GM19351 (cell line): ENCODE measurements at regions not wholly inside any gene's neighbourhood (a gene's known extent, or its start where the extent isn't known, plus 50 kb on each side); places are given as distances from the start of the nearest gene placed in this dataset.
"Not testable (repeated sequence)": the region's sequence is repeated elsewhere in the genome, so short reads cannot be mapped to it uniquely, and the experiment has no call there.

Experiments used
- ATAC-seq: cut with Tn5 transposase; IDR thresholded peaks from one replicate; pipeline ENCODE4 v1.9.1; 2021; ENCODE audit warnings: mild to moderate bottlenecking, moderate library complexity; ENCODE audit not compliant: unreplicated experiment

DNA sequence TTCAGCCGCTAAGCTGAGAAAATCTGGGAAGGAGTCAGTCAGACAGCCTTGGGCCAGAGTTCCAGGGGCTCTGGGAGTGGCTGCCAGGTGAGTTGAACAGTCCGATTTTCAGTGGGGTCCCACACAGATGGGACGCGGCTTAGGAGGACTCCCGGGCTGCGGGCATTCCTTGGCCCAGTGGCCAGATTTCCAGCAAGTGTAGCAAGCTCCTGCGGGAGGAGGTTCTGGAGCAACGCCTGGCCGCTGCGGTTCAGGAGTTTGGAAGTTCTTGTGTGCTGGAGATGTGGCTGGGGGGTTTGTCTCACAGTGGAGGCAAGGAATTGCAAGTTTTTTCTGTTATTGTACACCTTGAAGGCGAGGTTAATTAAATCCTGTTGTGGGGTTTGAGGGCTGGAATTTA, 1020.1 kb upstream of the MANEA start:
- ATAC-seq: not testable (repeated sequence)

GRCh38 chr6:94548201-94548600, 1029.1 kb upstream of the MANEA start:
- no peak for ATAC-seq

- ATAC-seq: no peak
Measured at GRCh38 chr6:94535798-94536197, 1041.5 kb upstream of the MANEA start.

- no peak for ATAC-seq
Measured at GRCh38 chr6:94511502-94512088, 1065.7 kb upstream of the MANEA start.

DNA sequence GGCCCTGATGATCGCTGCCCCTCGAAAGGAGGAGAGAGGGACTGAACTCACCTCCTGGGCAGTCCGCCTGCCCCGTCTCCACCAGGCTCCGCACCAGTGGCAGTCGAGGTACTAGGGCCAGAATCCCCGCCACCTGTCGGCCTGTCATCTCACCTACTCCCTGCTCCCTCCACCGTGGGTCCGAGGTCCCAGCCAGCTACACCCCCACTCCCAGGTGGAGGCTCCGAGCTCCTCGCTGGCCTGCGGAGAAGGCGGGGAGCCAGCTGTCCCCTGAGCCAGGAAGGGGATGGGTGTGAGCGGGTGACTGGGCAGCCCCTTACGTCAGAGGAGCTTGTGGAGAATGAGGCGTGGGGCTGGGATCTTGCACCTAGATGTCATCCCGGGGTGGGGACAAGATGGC, 1066.5 kb upstream of the MANEA start:
- no peak for ATAC-seq

DNA sequence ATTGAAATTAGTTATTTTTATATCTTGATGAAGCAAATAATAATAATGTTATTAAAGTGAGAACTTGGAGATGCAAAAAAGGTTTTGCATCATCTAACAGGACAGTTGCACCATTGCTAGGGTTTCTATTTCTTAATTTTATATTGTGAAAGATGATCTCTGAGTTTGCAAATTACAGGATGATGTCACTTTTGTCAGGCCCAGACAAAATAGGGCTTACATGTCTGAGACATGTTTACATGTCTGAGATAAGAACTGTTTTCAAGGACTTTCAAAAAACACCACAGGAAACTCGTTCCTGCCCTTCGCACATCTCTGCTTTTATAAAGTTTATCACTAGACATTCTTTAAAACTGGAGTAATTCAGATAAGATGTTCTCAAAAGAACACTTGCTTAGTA, 1075.8 kb upstream of the MANEA start:
- no peak for ATAC-seq

- ATAC-seq: no peak
Measured at GRCh38 chr6:94498099-94498498, 1078.7 kb upstream of the EPHA7 start.

DNA sequence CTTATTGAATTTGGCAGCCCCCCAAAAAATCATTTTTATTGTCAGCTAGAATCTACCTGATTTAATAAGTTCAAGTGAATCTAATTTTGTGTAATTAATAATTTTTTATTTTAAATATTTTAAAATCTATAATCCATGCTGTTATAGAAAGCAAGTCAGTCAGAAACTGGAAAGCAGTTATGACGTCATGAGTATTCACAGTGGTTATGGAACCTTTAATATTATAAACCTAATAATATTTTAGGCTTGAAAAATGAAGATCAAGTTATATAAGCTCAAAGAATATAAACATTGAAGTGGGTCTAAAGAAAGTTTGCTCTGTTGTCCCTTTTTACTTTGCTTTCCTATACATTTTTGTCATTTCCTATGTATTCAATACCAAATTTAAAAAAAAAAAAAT, 1075.1 kb upstream of the EPHA7 start:
- no peak for ATAC-seq

DNA sequence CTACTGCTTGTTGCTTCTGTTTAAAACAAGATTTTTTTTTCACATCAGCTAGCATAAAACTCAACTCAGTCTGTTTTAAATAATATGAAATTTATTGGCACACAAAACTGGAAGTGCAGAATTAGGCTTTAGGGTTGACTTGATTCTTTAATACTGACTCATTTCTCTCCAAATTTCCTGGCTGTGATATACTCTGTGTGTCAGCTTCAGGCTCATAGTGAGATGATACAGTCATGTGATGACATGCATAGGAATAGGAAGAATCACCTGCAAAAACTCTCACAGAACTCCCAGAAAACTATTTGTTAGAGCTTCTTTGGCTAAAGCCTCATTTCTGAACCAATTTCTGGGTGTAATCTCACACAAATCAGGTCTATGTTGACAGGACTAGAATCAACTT, 1068.0 kb upstream of the EPHA7 start:
- ATAC-seq: no peak

GRCh38 chr6:94478133-94479005, 1059.0 kb upstream of the EPHA7 start:
- ATAC-seq: no peak

DNA sequence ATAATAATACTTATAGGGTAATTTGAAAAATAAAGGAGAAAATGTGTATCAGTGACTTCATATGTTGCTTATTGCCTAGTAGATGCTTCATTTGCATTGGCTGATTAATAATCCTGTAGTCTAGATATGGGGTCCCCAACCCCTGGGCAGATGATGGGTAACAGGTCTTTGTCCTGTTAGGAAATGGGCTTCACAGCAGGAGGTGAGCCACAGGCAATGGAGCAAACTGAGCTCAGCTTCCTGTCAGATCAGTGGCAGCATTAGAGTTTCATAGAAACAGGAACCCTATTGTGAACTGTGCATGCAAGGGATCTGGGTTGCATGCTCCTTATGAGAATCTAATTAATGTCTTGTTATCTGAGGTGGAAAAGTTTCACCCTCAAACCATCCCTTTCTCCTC, 1049.5 kb upstream of the EPHA7 start:
- ATAC-seq: no peak

- no peak for ATAC-seq
Measured at GRCh38 chr6:94464018-94464510, 1044.7 kb upstream of the EPHA7 start.

- ATAC-seq: no peak
Measured at GRCh38 chr6:94463306-94463705, 1043.9 kb upstream of the EPHA7 start.

DNA sequence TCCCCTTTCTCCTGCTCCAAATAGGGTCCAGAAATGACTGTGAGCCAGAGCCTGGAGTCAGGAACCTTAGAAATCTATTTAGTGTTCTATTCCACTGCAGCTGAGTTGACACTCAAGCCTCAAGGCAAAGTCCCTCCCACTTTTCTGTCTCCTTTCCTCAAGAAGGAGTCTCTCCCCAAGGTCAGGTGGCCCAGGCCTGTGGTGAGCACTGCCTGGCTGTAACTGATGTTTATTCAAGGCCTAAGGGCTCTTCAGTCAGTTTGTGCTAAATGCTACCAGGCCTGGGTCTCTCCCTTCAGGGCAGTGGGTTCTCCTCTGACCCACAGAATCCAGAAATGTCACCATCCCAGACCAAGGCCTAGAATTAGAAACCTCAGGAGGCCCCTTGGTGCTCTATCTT, 1042.9 kb upstream of the EPHA7 start:
- ATAC-seq: no peak

- no peak for ATAC-seq
Measured at GRCh38 chr6:94456266-94456665, 1036.9 kb upstream of the EPHA7 start.

DNA sequence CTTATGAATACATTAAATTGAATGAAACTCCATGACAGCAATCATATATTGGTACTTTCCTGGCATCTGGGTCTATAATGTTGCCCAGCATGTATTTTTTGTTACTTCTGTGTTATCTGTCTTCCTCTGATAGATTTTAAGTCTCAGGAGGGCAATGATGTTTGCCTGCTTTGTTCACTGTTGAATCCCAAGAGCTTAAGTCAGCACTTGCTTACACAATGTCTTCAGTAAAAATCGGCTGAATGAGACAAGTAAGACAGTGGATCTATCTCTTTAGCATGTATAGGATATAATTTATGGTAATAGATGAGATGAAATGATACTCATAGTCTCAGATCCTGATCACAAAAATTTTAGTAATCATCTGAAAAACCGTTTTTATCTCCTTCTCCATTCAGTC, 1034.9 kb upstream of the EPHA7 start:
- no peak for ATAC-seq

GRCh38 chr6:94446120-94446519, 1026.8 kb upstream of the EPHA7 start:
- ATAC-seq: no peak

DNA sequence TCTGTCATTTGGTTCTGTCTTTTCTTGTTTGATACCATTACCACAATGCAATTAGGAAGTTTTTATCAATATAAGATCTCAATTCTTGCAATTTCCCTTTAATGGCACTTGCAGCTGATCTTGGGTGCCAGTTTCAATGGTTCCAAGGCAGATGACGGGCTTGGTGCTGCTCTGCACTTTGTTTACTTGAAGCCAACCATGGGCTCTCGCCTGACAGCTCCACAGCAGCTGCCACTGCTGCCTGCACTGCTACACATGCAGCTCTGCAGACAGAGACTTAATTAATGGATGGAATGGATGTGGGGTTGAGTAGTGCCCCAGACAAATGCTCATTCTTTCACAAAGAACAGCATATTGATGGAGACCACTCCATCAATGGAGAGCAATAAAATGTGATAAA, 1024.3 kb upstream of the EPHA7 start:
- no peak for ATAC-seq

GRCh38 chr6:94424692-94425091, 1005.3 kb upstream of the EPHA7 start:
- no peak for ATAC-seq

DNA sequence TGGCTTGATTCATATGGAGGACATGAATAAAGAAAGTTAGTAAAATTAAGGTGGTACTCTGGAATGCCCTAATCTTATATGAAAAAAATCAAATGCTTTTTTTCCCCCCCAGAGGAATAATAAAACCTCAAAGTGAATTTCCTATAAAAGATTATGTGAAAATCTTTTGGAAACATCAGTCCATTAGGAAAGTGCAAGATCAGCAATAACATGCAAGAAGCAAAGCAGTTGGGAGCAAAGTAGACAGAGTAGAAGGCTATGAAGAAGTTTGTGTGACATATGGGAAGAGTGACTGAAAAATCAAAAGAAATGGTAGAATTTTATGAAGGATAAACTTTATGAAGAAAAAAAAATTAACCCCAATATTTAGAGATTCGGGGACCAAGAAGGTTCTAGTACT, 998.0 kb upstream of the EPHA7 start:
- no peak for ATAC-seq

- no peak for ATAC-seq
Measured at GRCh38 chr6:94414041-94414440, 994.7 kb upstream of the EPHA7 start.

- ATAC-seq: no peak
Measured at GRCh38 chr6:94401311-94401710, 982.0 kb upstream of the EPHA7 start.
